Bronchial epithelial cell (primary cell): ENCODE measurements at regions not wholly inside any gene's neighbourhood (a gene's known extent, or its start where the extent isn't known, plus 50 kb on each side); places are given as distances from the start of the nearest gene placed in this dataset.

ENCODE experiments used
- DNase-seq: peaks from one replicate; pipeline ENCODE4 v3.0.0-alpha.2; 2010; ENCODE audit warnings: low read depth
- FAIRE-seq: peaks from 2 replicates; lab custom pipeline; 2011; peaks lifted over from hg19 to GRCh38; lab: Jason Lieb, UNC
- H3K27me3 ChIP-seq: 2 replicates; pipeline ENCODE4 v1.5.1; 2011; ENCODE audit warnings: low read length; ENCODE audit not compliant: control insufficient read depth, insufficient read depth
- H3K36me3 ChIP-seq: 2 replicates; pipeline ENCODE4 v1.5.1; 2011; ENCODE audit warnings: low read length; ENCODE audit not compliant: control insufficient read depth, insufficient read depth
- H3K4me3 ChIP-seq: 2 replicates; pipeline ENCODE4 v1.5.1; 2011; ENCODE audit warnings: mild to moderate bottlenecking, low read depth, low read length, control low read depth
- CTCF ChIP-seq: IDR thresholded peaks from 2 replicates; pipeline ENCODE4 v1.5.1; 2011; ENCODE audit warnings: mild to moderate bottlenecking, moderate library complexity, low read length, control low read depth, inconsistent platforms; ENCODE audit not compliant: insufficient read depth, severe bottlenecking

- Histone ChIP-seq H3K4me3 (no peak overlapping the region), H3K27me3 (no peaks in the 10 kb centered on the region), H3K36me3 (no peaks in the 10 kb centered on the region)
- FAIRE-seq (no peak), DNase-seq (no peak)
- no peak for TF ChIP-seq CTCF
Measured at GRCh38 chr4:143091862-143092261, 92.9 kb upstream of the USP38 start.

- DNase-seq = no peak
- Histone ChIP-seq H3K27me3 (no peaks in the 10 kb centered on the region), H3K4me3 (no peak overlapping the region), H3K36me3 (no peaks in the 10 kb centered on the region)
- TF ChIP-seq CTCF = no peak
- no peak for FAIRE-seq
Measured at GRCh38 chr4:143095447-143095846, 89.3 kb upstream of the USP38 start.

- no peak for TF ChIP-seq CTCF
- Histone ChIP-seq H3K27me3 (no peaks in the 10 kb centered on the region), H3K36me3 (no peaks in the 10 kb centered on the region), H3K4me3 (no peak overlapping the region)
- FAIRE-seq (no peak), DNase-seq (no peak)
Measured at GRCh38 chr4:143097751-143098150, 87.0 kb upstream of the USP38 start.

- H3K27me3 ChIP-seq = no peaks in the 10 kb centered on the region
- H3K36me3 ChIP-seq = no peaks in the 10 kb centered on the region
- no peak for TF ChIP-seq CTCF
- no peak overlapping the region for H3K4me3 ChIP-seq
- DNase-seq (no peak), FAIRE-seq (peak; percentile 23)
Measured at GRCh38 chr4:143099693-143100092, 85.0 kb upstream of the USP38 start.

GRCh38 chr4:143109376-143109775 lies 75.3 kb upstream of the USP38 start:
- Histone ChIP-seq H3K27me3 (no peaks in the 10 kb centered on the region), H3K36me3 (no peaks in the 10 kb centered on the region), H3K4me3 (no peak overlapping the region)
- no peak for TF ChIP-seq CTCF
- FAIRE-seq (no peak), DNase-seq (no peak)

GRCh38 chr4:143118663-143119062 lies 66.1 kb upstream of the USP38 start:
- Histone ChIP-seq H3K36me3 (no peaks in the 10 kb centered on the region), H3K27me3 (no peaks in the 10 kb centered on the region), H3K4me3 (no peak overlapping the region)
- TF ChIP-seq CTCF = no peak
- DNase-seq (no peak), FAIRE-seq (no peak)
